SW 1271 (cell line): ENCODE measurements at regions not wholly inside any gene's neighbourhood (a gene's known extent, or its start where the extent isn't known, plus 50 kb on each side); places are given as distances from the start of the nearest gene placed in this dataset.
"Not testable (repeated sequence)": the region's sequence is repeated elsewhere in the genome, so short reads cannot be mapped to it uniquely, and the experiment has no call there.

Source experiments
- DNase-seq, 2 experiments: peaks; one replicate each; lab custom pipeline; 2025; lab: John Stamatoyannopoulos, UW

DNA sequence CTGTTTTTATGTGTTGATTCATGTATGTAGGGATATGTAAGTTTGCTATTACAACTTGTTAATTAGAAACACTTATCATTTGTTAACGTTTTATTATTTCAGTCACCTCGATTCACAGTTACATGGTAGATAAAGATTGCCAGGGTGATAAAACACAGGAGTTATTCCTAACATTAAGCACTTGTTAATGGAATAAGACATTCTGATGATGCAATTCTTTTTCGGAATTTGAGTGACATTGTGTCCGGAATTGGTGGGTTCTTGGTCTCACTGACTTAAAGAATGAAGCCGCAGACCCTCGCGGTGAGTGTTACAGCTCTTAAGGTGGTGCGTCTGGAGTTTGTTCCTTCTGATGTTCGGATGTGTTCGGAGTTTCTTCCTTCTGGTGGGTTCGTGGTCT lies 624.0 kb upstream of the CITED2 start:
- not testable (repeated sequence) for DNase-seq

DNA sequence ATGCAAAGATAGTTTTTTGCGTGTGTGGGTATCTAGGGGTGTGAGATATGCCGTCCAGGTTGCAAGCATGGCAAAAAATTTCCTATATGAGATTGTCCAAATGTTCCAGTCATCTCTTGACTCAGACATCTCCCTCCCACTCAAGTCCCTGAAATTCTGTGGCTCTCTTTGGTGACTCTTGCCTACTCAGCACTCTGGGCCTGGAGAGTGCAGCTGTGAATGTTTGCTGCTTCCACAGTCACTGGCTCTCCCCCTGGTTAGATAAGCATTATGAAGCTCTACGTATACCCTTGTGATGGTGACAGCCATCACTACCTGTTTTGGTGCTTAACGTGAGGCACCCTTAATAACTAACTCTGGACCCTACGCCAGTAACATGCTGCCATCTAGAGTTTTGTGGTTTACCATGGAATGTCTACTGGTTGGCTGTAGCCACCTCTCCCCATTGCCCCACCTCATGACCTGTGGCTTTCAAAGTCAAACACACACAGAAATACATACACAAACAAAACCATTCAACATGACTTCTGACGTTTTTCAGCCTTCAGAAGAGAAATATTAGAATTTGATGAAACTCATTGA lies 621.9 kb upstream of the CITED2 start:
- DNase-seq, result no peak

DNA sequence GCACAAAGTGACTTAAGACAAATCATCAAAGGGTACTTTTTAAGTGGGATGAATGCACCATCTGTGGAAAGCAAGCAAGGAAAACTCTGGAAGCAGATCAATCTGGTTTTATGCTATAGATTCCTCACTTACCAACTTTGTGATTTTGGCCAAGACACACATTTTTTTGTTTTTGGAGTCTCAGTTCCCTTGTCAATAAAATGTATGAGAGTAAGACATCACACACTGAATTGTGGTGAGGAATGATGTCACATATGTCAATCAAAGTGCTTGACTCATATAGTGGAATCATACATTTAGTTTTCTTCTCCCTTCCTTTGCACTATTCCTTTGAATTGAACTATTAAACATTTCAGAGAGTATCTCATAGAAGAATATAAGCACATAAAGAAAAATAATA lies 620.5 kb upstream of the CITED2 start:
- no peak for DNase-seq

DNA sequence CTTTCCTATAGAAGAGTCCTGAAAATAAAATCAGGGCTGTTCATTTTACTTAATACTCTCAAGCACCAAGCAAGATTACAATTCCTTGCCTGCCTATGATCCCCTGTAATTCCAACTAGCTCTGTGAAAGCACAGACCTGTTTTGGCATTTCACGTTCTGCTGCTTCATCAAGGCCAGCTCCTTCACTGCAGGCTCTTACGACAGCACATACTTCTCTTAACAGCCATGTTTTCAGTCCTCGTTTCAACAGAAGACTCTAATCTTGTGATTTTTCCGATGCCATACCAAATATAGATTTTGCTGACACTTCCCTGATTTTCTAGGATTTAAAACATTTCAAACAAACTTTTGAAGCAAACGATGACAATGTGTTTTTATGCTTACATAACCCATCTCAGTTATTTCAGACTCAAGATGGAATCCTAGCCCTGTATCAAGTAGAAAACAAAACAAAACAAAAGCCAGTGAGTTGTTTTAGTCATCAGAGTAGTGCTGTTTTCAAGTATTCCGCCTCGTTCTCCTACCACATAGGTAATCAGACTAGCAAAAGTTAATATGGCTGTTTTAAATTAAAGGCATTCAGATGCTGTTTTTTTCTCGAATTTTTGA lies 616.5 kb upstream of the CITED2 start:
- DNase-seq, result no peak

DNA sequence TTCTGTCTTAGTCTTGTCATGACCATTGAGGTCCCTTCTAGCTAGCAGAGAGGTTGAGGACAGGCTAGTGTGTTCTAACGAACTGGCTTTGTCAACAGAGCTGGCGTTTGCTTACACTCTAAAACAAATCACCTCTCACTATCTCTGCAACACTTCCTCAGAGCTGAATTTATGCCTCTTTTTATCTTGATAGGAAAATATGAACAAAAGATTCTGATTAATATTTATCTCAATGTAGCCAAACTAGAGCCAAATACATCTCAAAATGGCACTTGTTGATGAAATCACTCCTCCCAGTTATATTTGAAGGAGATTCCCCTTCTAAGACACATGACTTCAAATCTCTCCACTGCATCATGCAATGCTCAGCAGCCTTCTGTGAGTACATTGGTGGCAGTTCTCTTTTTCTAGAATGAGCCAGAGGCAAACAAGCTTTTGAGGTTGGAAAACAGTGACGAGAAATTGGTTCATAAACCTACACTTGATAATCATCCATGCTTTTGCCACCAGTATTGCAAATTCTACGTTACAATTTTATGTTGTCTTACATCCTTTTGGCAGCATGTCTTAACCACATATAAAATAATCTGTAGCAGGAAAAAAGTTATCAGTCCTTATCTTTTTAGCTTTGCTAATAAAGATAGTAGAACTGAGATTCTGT lies 615.7 kb upstream of the CITED2 start:
- DNase-seq, result no peak

DNA sequence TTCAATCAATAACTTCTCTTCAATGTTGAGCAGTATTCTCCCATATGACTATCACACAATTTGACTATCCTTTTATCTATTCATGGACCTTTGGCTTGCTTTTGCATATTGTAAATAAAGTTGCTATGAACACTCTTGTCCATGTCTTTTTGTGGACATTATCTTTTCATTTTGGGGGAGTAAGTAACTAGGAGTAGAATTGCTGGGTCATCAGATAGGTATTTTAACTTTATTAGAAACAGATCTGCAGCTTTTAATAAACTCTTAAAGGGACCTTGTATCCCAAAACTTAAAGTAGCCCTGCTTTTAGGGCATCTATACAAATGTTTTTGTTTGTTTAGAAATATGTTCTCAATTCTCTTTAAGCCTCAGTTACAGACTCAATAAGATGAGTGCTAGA lies 614.2 kb upstream of the CITED2 start:
- no peak for DNase-seq

DNA sequence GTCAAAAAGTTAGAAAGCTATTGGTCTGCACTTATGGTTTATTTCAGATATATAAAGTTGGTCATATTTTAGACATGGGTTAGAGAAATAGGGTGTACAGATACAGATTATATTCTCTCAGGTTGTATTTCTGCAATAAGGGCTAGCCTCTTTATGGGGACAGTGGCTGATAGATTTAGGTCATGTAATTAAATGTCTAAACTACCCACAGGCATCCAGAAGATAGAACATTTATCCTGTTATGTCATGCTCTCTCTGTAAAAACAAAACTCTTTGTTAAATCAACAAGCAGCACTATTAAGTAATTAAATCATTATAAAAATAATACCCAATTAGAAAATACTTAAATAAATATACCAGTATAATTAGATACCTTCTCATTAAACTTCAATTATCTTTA lies 612.6 kb upstream of the CITED2 start:
- DNase-seq, result no peak

DNA sequence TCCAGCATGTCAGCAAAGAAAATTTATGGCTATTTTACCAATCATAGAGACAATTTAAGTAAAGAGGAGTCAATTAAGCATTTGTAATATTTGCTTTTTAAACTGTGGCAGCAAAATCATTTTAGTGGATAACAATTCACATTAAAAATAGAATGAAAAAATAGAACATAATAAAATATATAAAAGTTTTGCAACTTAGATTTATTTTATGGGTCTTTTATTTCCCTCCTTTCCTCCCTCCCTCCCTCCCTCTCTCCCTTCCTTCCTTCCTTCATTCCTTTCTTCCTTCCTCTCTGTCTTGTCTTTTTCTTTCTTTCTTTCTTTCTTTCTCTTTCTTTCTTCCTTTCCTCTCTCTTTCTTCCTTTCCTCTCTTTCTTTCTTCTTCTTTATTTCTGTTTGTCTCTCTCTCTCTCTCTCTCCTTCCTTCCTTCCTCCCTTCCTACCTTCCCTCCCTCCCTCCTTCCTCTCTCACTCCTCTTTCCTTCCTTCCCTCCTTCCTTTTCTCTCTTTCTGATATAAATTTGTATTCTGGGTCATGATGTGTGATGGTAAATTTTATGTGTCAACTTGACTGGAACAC lies 610.9 kb upstream of the CITED2 start:
- no peak for DNase-seq

DNA sequence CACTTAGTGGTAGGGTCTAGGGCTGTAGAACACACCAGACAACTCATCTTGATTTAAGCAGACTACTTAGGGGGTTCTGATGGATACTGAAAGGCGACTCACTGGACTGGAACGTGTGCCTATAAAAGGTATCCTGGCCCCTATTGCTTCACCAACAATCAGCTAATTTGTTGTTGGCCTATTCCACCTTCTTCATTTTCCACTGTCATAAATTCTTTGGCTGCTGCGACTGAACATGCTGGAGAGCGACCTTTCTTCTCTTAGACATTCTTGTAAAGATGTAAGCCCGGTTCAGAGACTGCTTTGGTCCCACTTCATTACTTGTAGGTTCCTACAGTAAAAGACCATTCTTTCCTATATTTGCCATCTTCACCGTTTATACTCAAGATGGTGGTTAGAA lies 609.9 kb upstream of the CITED2 start:
- DNase-seq, result no peak

DNA sequence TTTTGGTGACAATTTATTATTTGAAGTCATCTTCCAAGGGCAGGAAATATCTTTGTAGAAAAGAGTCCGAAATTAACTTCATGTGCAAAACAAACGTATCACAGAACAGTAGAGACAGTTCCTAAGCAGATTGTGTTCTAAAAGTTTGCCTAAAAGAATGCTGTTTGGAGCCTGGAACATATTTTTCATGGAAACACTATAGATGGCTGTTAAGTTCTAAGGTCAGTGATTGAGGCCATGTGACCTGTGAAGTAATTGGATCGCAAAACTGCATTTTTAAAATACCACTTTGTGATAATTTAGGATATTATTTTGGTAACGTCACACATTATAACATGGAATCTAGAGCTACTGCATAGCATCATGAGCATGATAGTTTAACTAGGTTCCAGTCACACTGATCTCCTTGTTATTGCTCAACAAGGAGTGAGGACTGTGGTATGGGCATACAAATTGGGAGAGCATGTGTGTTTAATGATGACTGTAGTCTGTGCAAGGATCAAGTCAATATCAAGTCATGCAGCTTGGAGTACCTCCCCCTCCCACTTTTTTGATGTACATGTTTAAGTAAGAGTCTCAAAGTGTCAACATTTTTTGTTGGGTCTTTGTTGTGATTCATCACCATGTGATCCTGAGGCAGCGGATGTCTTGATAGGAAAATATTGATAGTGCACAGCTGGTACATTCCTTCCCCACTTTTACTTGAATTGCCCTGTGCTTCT lies 609.3 kb upstream of the CITED2 start:
- no peak for DNase-seq

DNA sequence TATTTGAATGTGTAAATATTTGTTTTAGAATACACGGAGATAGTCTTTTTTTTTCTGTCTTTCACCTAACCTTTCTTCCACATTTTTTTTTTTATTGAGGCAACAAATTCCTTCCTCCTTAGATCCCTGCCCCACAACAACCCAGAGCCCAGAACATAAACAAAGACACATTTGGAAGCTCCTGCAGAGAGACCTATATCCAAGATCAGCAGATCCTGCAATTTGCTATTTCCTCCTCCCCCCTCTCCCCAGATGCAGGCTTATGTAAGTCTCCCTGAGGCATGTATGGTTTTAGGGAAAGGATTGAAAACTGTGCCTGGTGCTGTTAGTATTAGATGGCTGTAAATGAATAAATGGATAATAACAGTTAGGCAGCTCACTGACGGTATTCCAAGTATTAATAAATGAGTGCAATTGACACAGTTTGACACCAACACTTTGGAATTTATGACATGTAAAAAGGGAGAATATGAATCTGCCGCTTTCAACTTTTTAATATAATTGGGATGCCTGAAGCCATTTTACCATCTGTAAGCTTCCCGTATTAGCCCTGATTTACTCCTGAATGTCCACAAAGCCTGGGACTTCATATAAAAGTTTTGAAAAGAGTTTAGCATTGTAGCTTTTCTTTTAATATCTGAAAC lies 608.3 kb upstream of the CITED2 start:
- DNase-seq, result no peak

DNA sequence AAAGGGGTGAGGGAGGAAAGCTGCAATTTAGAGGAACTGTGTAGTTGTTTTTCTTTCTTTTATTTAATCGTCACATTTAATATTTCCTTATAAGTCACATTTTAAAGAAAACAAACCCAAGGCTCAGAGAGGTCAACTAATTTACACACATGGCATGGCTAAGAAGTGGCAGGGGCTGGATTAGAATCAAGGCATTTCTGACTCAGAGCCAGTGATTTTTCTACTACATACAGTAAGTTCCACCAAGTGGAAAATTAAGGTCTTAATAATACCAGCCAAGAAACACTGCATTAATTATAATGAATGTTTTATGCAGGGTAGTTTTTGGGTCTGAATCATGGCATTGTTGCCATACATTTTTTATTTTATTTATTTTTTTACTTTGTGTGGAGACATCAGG lies 607.7 kb upstream of the CITED2 start:
- no peak for DNase-seq

DNA sequence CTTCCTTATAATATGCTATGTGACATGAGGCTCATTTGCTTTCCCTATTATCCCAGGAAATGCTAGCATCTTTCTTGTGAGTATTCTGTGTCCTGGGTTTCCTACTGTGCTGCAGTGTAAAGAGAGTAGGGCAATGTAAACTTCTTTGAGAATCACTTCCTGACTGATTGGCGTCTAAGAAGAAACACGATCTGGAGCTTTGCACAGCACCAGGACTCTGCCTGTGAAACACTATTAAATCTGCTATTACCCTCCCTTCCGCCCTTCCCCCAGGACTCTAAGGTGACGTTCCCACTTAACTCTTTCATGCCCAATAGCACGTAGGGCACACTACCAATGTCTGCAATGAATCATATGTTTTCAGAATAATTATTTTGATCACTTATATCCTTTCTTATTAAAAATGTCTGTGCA lies 607.3 kb upstream of the CITED2 start:
- DNase-seq, result peak in 1 of 2 experiments; percentile 61

DNA sequence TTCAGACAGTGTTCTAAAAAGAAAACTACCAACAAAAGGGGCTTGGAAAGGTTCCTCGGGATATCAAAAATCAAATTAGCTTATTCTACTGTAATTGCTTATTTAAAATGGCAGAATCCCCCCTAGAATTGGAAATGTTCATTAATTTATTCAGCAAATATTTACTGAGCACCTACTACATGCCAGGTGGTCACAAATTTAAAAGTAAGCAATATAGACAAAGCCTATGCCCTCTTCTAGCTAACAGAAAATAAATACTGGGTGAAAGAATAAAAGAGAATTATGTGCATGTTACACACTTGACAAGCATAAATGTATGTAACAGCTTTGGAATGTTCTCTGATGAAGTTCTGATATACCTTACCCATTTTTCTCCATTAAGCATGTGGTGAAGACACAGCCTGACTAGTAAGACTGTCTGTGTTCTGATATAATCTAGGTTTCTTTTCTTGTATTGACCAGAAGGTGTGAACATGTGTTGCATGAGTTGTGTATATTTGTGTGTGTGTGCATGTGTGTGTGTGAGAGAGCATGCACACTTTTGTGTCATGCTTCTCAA lies 606.7 kb upstream of the CITED2 start:
- no peak for DNase-seq

DNA sequence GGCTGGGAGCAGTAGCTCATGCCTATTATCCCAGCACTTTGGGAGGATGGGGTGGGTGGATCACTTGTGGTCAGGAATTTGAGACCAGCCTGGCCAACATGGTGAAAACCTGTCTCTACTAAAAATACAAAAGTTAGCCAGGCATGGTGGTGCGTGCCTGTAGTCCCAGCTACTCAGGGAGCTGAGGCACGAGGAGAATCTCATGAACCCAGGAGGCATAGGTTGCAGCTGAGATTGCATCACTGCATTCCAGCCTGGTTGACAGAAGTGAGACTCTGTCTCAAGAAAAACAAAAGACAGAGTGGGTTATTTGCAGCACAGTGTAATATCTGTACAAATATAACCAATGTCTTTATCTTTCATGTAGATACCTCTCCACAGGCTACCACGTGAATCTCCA lies 606.2 kb upstream of the CITED2 start:
- not testable (repeated sequence) for DNase-seq

DNA sequence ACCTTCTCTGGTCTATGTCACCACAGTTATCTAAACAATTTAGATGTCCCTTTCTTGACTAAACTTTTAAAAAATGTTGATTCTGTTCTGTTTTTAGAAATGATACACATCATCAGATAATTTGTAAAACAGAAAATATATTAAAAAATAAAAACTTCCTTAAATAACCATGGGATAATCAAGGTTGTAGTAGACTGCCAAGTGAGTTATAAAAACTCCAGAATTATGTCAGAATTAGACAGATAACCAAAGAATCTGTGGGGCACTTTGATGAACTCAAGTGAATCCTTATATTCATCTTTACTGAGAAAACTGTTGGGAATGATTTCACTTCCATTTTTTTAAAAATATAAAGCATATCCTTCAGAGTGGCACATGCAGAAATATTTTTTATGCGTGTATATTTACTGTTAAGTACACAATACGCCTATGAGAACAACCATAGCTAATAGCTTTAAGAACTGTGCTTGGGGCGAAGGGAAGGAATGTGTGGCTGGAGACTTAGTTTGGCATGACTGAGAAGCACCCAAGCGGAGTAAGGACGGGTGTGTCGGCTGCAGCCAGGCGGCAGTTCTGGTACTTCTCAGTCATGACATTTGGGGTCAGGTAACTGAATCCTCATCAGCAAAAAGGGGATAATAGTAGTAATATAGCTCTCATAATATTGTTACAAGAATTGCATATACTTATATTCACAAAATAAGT lies 604.7 kb upstream of the CITED2 start:
- DNase-seq, result no peak

DNA sequence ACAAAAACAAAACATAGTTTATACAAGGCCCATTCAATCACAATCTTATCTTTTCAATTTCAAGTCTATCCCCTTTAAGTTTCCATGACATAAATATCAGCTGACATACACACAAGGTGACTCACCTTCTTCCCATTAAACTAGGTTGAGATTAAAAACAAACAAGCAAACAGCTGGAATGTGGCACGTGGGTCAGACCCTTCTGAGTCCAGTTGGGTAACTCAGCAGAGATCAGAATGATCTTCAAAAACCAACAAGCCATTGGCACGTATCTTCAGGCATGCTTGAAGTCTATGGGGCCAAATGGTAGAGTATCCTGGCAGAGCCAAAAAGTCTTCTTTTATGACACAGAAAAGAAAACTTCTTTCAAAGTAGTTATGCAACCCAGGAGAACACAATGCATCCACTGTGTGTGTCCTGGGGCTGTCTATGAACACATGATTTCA lies 603.5 kb upstream of the CITED2 start:
- DNase-seq, result peak; percentile 38 to 64

DNA sequence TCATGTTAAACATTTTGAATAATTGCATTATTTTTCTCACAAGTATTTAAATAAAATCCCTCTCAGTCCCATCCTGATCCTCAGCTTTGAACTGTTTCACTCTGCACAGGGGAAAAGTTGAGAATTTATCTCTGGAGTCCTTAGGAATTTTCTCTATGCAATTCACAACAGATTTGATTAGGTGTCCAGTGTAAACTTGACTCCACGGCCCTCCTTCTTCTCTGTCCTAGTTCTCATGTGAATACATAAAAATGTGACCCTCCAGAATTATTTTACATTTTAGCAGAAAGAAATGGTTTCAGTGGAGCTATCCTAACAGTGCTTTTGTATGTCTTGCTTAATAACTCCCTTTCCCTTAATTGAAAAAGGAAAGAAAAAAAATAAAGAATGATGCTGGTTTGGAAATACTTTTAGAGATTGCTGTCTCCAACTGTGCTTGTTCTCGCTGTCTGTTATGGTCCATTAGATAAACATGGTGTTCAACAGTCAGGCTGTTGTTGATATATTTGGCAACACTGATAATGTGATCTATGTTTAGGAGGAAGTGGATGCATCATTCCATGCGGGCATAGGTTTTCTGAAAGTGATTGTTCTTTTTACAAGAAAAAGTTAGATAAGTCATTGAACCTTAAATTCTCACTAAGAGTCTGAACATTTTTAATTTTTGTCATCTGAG lies 599.4 kb upstream of the CITED2 start:
- DNase-seq, result peak in 1 of 2 experiments; percentile 31

DNA sequence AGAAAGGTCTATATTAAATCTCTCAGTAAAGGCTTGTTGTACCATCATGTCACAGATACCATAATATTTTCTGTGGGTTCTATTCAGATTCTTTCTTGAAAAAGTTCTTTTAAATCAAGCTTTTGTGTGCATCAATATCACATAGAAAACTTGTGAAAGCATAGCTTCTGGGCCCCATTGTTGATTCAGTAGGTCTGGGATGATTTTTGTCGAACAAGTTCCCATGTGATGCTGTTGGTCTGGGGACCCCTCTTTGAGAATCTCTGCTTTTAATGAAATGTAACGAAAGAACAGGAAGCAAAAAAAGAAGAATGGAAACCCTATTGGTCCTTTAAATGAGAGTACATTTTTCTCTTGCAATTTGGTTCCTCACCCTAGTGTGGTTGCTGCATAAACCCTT lies 597.7 kb upstream of the CITED2 start:
- DNase-seq, result no peak

DNA sequence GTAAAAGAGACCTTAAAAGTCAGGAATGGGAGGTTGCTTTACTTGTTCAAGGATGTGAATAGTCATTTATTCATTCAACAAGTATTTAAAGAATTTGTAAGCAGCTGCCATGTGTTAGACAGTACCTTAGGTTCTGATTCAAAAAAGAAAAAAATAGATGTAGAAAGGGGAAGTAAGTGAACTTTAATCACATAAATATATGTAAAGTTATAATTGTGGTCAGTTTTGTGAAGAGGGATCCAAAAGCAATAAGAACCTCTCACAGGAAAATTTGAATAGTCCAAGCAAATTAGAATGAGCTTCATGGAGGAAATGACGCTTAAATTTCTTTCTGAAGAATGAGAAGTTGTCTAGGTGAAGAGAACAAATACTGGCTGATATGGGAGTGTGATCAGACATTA lies 596.1 kb upstream of the CITED2 start:
- peak in 1 of 2 experiments; percentile 63 for DNase-seq

DNA sequence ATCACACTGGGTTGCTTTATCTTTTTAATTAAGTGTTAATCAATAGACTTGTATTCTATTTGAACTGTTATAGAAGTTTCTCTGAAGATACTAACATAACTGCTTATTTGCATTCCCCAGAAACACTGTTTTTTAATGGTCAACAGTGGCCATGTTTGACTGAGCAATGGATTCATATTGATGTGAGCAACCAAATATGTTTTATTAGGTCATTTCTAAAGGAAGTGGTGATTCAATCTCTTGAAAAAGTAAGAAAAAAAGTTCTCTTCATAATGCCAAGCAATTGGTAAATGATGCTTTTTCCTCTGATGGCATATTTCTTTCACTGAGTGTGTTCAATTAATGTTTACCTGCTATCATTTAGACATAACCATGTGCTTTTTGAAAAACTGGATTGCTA lies 593.0 kb upstream of the CITED2 start:
- DNase-seq, result no peak
